ENCODE measurements at regions not wholly inside any gene's neighbourhood (a gene's known extent, or its start where the extent isn't known, plus 50 kb on each side); places are given as distances from the start of the nearest gene placed in this dataset.

DNA sequence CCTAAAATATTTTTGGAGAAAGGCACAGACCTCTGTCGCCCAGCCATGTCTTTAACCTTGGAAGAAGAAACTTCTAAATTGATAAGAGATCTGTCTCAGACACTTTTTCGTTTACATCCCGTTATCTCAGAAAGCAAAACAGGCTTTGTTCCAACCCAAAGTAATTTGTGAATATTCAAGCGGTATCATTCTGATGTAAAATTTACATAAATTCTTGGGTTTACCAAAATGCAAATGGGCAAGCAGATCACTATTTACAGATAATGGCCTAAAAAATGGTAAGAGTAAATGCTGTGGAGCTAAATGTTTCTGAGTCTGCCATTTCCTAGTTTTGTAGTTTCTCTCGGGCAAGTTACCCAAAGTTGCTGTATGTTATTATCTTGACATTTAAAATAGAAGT lies 101.9 kb upstream of the VPREB1 start:
- TF ChIP-seq POLR2AphosphoS5 (IDR thresholded peaks at IDR 0.05) (no peak), EZH2 (IDR thresholded peaks at IDR 0.05; ENCODE audit: borderline replicate concordance, insufficient read depth, low read length, poor library complexity, severe bottlenecking) (no peak), RAD21 (conservative IDR thresholded peaks at IDR 0.05) (no peak), SMC3 (conservative IDR thresholded peaks at IDR 0.05; ENCODE audit: poor library complexity) (no peak), TAF1 (IDR thresholded peaks at IDR 0.05; ENCODE audit: low read depth) (no peak), EP300 (conservative IDR thresholded peaks at IDR 0.05; ENCODE audit: poor library complexity, severe bottlenecking) (no peak), REST (IDR thresholded peaks at IDR 0.05; ENCODE audit: borderline replicate concordance) (no peak), MXI1 (conservative IDR thresholded peaks at IDR 0.05; ENCODE audit: poor library complexity, severe bottlenecking) (no peak)
- TF ChIP-seq, protein P1, sequence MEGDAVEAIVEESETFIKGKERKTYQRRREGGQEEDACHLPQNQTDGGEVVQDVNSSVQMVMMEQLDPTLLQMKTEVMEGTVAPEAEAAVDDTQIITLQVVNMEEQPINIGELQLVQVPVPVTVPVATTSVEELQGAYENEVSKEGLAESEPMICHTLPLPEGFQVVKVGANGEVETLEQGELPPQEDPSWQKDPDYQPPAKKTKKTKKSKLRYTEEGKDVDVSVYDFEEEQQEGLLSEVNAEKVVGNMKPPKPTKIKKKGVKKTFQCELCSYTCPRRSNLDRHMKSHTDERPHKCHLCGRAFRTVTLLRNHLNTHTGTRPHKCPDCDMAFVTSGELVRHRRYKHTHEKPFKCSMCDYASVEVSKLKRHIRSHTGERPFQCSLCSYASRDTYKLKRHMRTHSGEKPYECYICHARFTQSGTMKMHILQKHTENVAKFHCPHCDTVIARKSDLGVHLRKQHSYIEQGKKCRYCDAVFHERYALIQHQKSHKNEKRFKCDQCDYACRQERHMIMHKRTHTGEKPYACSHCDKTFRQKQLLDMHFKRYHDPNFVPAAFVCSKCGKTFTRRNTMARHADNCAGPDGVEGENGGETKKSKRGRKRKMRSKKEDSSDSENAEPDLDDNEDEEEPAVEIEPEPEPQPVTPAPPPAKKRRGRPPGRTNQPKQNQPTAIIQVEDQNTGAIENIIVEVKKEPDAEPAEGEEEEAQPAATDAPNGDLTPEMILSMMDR (IDR thresholded peaks at IDR 0.05; ENCODE audit: poor library complexity, severe bottlenecking), result no peak
- H3K4me2 ChIP-seq (ENCODE audit: low read length), result no peak overlapping the region
- no peaks in the 10 kb centered on the region for H3K9me2 ChIP-seq (ENCODE audit: insufficient read depth, low read length)
- H3F3A ChIP-seq (ENCODE audit: insufficient read depth, low read length, poor library complexity, severe bottlenecking), result no peaks in the 10 kb centered on the region
- no peaks in the 10 kb centered on the region for H3K36me3 ChIP-seq (ENCODE audit: insufficient read depth, low read length)
- no peak overlapping the region for H3K27ac ChIP-seq (ENCODE audit: low read length)
- no peak overlapping the region for H3K4me3 ChIP-seq (ENCODE audit: low read length)
- H3K9ac ChIP-seq (ENCODE audit: low read length), result no peak overlapping the region
- no peak overlapping the region for H2AFZ ChIP-seq (ENCODE audit: low read depth, low read length)
- H3K27me3 ChIP-seq (ENCODE audit: insufficient read depth, low read depth, low read length), result peaks cover 5% of the 10 kb centered on the region
- no peaks in the 10 kb centered on the region for H3K79me2 ChIP-seq (replicated peaks; ENCODE audit: insufficient read depth, low read length)
- H4K20me1 ChIP-seq (ENCODE audit: insufficient read depth), result no peaks in the 10 kb centered on the region
- H3K9me3 ChIP-seq (ENCODE audit: low read length), result no peaks in the 10 kb centered on the region

GRCh38 chr22:22141771-22142591 lies 102.6 kb upstream of the VPREB1 start:
- H4K20me1 ChIP-seq (ENCODE audit: insufficient read depth), result no peaks in the 10 kb centered on the region
- no peaks in the 10 kb centered on the region for H3K9me3 ChIP-seq (ENCODE audit: low read length)
- H3K4me2 ChIP-seq (ENCODE audit: low read length), result no peak overlapping the region
- peak overlapping the region; percentile 34 for H3K27ac ChIP-seq (ENCODE audit: low read length)
- no peaks in the 10 kb centered on the region for H3K9me2 ChIP-seq (ENCODE audit: insufficient read depth, low read length)
- peaks cover 5% of the 10 kb centered on the region for H3K27me3 ChIP-seq (ENCODE audit: insufficient read depth, low read depth, low read length)
- peak overlapping the region; percentile 26 for H3K4me3 ChIP-seq (ENCODE audit: low read length)
- TF ChIP-seq EP300 (conservative IDR thresholded peaks at IDR 0.05; ENCODE audit: poor library complexity, severe bottlenecking) (no peak), EZH2 (IDR thresholded peaks at IDR 0.05; ENCODE audit: borderline replicate concordance, insufficient read depth, low read length, poor library complexity, severe bottlenecking) (no peak), REST (IDR thresholded peaks at IDR 0.05; ENCODE audit: borderline replicate concordance) (no peak), SMC3 (conservative IDR thresholded peaks at IDR 0.05; ENCODE audit: poor library complexity) (no peak), POLR2AphosphoS5 (IDR thresholded peaks at IDR 0.05) (no peak), MXI1 (conservative IDR thresholded peaks at IDR 0.05; ENCODE audit: poor library complexity, severe bottlenecking) (no peak), TAF1 (IDR thresholded peaks at IDR 0.05; ENCODE audit: low read depth) (no peak), RAD21 (conservative IDR thresholded peaks at IDR 0.05) (no peak)
- TF ChIP-seq, protein P1 (IDR thresholded peaks at IDR 0.05; ENCODE audit: poor library complexity, severe bottlenecking), result no peak
- no peaks in the 10 kb centered on the region for H3F3A ChIP-seq (ENCODE audit: insufficient read depth, low read length, poor library complexity, severe bottlenecking)
- H3K36me3 ChIP-seq (ENCODE audit: insufficient read depth, low read length), result no peaks in the 10 kb centered on the region
- no peak overlapping the region for H3K9ac ChIP-seq (ENCODE audit: low read length)
- H3K79me2 ChIP-seq (replicated peaks; ENCODE audit: insufficient read depth, low read length), result no peaks in the 10 kb centered on the region
- H2AFZ ChIP-seq (ENCODE audit: low read depth, low read length), result no peak overlapping the region
